SK-N-MC (cell line): ENCODE measurements at regions not wholly inside any gene's neighbourhood (a gene's known extent, or its start where the extent isn't known, plus 50 kb on each side); places are given as distances from the start of the nearest gene placed in this dataset.

Experiments
- EZH2 ChIP-seq: fragments of 200-600 bp; sonication (generic); IDR thresholded peaks from one replicate; pipeline ENCODE4 v1.6.1; 2017; ENCODE audit warnings: antibody characterized with exemption
- FOXP2 ChIP-seq: optimal IDR thresholded peaks from 2 replicates; pipeline ENCODE3; 2011; ENCODE audit warnings: mild to moderate bottlenecking, moderate library complexity; ENCODE audit not compliant: insufficient read depth; ENCODE audit errors: extremely low read length, control extremely low read depth
- POLR2AphosphoS5 ChIP-seq: IDR thresholded peaks from 2 replicates; pipeline ENCODE4 v1.6.1; 2012; ENCODE audit warnings: mild to moderate bottlenecking, low read depth, low read length, borderline replicate concordance

DNA sequence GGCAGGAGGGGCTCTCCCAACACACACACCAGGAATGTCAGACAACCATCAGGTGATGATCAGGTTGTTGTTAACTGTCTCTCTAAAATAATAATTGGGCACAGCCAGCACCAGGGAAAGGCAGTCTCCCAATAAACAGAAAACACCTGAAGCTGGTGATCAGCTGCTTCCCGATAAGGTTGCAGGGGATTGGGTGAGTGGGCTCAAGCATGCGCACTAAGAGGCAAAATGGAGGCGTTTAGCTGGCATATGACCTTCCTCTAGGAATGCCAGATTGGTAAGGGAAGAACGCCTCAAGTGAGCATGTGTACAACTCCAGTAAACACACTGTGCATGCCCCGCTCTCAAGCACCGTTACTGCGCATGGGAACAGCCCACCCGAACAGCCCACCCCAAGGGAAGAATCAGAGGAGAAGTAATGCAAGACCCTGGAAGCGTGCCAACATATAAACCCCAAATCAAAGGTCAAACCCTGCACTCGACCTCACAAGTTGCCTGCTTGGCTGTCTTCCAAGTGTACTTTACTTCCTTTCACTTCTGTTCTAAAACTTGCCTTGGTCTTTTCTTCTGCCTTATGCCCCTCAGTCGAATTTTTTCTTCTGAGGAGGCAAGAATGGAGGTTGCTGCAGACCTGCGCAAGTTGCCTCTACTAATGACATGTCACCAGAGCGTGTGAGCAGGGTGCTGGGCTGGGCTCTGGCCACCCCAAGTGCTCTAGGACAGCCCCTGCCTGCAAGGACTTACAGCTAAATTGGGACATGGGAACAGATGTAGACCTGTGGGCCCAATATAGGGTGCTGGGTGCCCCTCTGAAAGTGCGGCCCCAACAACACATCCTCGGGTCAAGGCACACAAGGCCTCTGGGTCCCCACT is 200.8 kb downstream of the RHOU start:
- TF ChIP-seq EZH2 = no peak
- no peak for TF ChIP-seq POLR2AphosphoS5
- TF ChIP-seq FOXP2 = no peak
